ENCODE measurements at regions not wholly inside any gene's neighbourhood (a gene's known extent, or its start where the extent isn't known, plus 50 kb on each side); places are given as distances from the start of the nearest gene placed in this dataset.

DNA sequence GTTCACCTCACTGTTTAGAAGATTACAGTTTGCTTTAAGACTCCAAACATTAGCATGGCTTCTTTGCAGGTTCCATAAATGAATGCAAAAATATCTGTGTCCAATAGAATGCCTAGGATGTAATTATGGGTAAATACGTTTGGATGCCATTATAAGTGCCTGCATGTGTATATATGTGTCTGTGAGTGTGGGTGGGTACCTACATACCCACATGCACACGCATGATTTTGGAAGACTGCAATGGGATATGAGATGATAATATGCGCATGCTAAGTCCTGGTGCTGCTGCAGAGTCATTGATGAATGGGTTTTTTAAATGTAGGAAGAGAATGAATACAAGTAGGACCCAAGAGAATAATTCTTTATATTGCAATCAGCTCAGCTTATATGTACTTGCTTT lies 406.4 kb downstream of the ZSWIM6 start:
- TF ChIP-seq, protein P1, sequence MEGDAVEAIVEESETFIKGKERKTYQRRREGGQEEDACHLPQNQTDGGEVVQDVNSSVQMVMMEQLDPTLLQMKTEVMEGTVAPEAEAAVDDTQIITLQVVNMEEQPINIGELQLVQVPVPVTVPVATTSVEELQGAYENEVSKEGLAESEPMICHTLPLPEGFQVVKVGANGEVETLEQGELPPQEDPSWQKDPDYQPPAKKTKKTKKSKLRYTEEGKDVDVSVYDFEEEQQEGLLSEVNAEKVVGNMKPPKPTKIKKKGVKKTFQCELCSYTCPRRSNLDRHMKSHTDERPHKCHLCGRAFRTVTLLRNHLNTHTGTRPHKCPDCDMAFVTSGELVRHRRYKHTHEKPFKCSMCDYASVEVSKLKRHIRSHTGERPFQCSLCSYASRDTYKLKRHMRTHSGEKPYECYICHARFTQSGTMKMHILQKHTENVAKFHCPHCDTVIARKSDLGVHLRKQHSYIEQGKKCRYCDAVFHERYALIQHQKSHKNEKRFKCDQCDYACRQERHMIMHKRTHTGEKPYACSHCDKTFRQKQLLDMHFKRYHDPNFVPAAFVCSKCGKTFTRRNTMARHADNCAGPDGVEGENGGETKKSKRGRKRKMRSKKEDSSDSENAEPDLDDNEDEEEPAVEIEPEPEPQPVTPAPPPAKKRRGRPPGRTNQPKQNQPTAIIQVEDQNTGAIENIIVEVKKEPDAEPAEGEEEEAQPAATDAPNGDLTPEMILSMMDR (IDR thresholded peaks at IDR 0.05; ENCODE audit: borderline replicate concordance, extremely low read depth, low read length, poor library complexity, severe bottlenecking) = no peak
- TF ChIP-seq EZH2 (IDR thresholded peaks at IDR 0.05; ENCODE audit: borderline replicate concordance, low read depth, low read length, severe bottlenecking) = no peak
